ENCODE measurements at regions not wholly inside any gene's neighbourhood (a gene's known extent, or its start where the extent isn't known, plus 50 kb on each side); places are given as distances from the start of the nearest gene placed in this dataset.
"Not testable (repeated sequence)": the region's sequence is repeated elsewhere in the genome, so short reads cannot be mapped to it uniquely, and the experiment has no call there.

- no peak for DNase-seq (ENCODE audit: low read depth in 2 of 2)
Observed at GRCh38 chr19:28444362-28444761, 768.6 kb downstream of the UQCRFS1 start.

GRCh38 chr19:28443361-28443760 is 769.6 kb downstream of the UQCRFS1 start:
- DNase-seq (ENCODE audit: low read depth in 2 of 2) = no peak

GRCh38 chr19:28437390-28438346 is 775.3 kb downstream of the UQCRFS1 start:
- no peak for DNase-seq (ENCODE audit: low read depth in 2 of 2)

- DNase-seq (ENCODE audit: low read depth in 2 of 2) = no peak
Observed at GRCh38 chr19:28436320-28436719, 776.6 kb downstream of the UQCRFS1 start.

GRCh38 chr19:28435551-28436271 is 777.2 kb downstream of the UQCRFS1 start:
- DNase-seq (ENCODE audit: low read depth in 2 of 2) = no peak

- DNase-seq (ENCODE audit: low read depth in 2 of 2) = not testable (repeated sequence)
Observed at GRCh38 chr19:28434794-28435193, 778.2 kb downstream of the UQCRFS1 start.

- not testable (repeated sequence) for DNase-seq (ENCODE audit: low read depth in 2 of 2)
Observed at GRCh38 chr19:28434365-28434764, 778.6 kb downstream of the UQCRFS1 start.

- DNase-seq (ENCODE audit: low read depth in 2 of 2) = not testable (repeated sequence)
Observed at GRCh38 chr19:28433166-28433565, 779.8 kb downstream of the UQCRFS1 start.

- no peak for DNase-seq (ENCODE audit: low read depth in 2 of 2)
Observed at GRCh38 chr19:28430214-28430613, 782.7 kb downstream of the UQCRFS1 start.

GRCh38 chr19:28429356-28429755 is 783.6 kb downstream of the UQCRFS1 start:
- DNase-seq (ENCODE audit: low read depth in 2 of 2) = no peak

- no peak for DNase-seq (ENCODE audit: low read depth in 2 of 2)
Observed at GRCh38 chr19:28428663-28429348, 784.1 kb downstream of the UQCRFS1 start.

GRCh38 chr19:28427376-28428083 is 785.4 kb downstream of the UQCRFS1 start:
- no peak for DNase-seq (ENCODE audit: low read depth in 2 of 2)

- DNase-seq (ENCODE audit: low read depth in 2 of 2) = no peak
Observed at GRCh38 chr19:28426730-28427225, 786.2 kb downstream of the UQCRFS1 start.

GRCh38 chr19:28426110-28426729 is 786.7 kb downstream of the UQCRFS1 start:
- DNase-seq (ENCODE audit: low read depth in 2 of 2) = no peak

- DNase-seq (ENCODE audit: low read depth in 2 of 2) = no peak
Observed at GRCh38 chr19:28425046-28425931, 787.7 kb downstream of the UQCRFS1 start.

- no peak for DNase-seq (ENCODE audit: low read depth in 2 of 2)
Observed at GRCh38 chr19:28424662-28425045, 788.3 kb downstream of the UQCRFS1 start.

GRCh38 chr19:28424077-28424476 is 788.9 kb downstream of the UQCRFS1 start:
- DNase-seq (ENCODE audit: low read depth in 2 of 2) = no peak

GRCh38 chr19:28422791-28423650 is 789.9 kb downstream of the UQCRFS1 start:
- no peak for DNase-seq (ENCODE audit: low read depth in 2 of 2)

GRCh38 chr19:28422046-28422445 is 790.9 kb downstream of the UQCRFS1 start:
- no peak for DNase-seq (ENCODE audit: low read depth in 2 of 2)
